GM12878 (cell line): ENCODE measurements at regions not wholly inside any gene's neighbourhood (a gene's known extent, or its start where the extent isn't known, plus 50 kb on each side); places are given as distances from the start of the nearest gene placed in this dataset.

Experiments
- ATAC-seq: fragments of 200-7000 bp; cut with Tn5 transposase; 3 replicates; pipeline ENCODE4 v1.9.1; 2020; ENCODE audit warnings: mild to moderate bottlenecking, moderate library complexity
- BruUV-seq: library from RNA; stranded (reverse); fragments of 400-500 nt; replicated peaks from 2 replicates; lab custom pipeline; 2021; lab: Mats Ljungman, UMichigan
- CTCF ChIA-PET: fragments of 300-600 bp; sonication (Branson Sonifier 250); formaldehyde crosslinking; extraction: SDS; loops from one replicate; lab custom pipeline; 2021; ENCODE audit warnings: inconsistent platforms; lab: Yijun Ruan, JAX
- POLR2A ChIA-PET: fragments of 350-600 bp; formaldehyde crosslinking; extraction: SDS; loops from one replicate; lab custom pipeline; 2021; ENCODE audit warnings: inconsistent platforms; lab: Charles Lee
- RAD21 ChIA-PET: fragments of 300-600 bp; sonication (Branson Sonifier 250); formaldehyde crosslinking; loops from one replicate; lab custom pipeline; 2023; ENCODE audit warnings: antibody characterized with exemption; ENCODE audit not compliant: unreplicated experiment; lab: Charles Lee
- SMC1A ChIA-PET: fragments of 300-600 bp; sonication (Branson Sonifier 250); formaldehyde crosslinking; loops from one replicate; lab custom pipeline; 2023; ENCODE audit not compliant: unreplicated experiment, uncharacterized antibody; lab: Charles Lee
- DNase-seq: peaks from one replicate; pipeline ENCODE4 v3.0.0-alpha.2; 2011; ENCODE audit warnings: low read depth, low spot score
- FAIRE-seq: peaks from 3 replicates; lab custom pipeline; 2011; peaks lifted over from hg19 to GRCh38; lab: Jason Lieb, UNC
- H2AFZ ChIP-seq: 2 replicates; pipeline ENCODE4 v1.6.0; 2011; ENCODE audit warnings: low read depth, low read length, control low read depth; ENCODE audit not compliant: control insufficient read depth
- H3K27ac ChIP-seq: 2 replicates; pipeline ENCODE4 v1.5.1; 2011; ENCODE audit warnings: control low read depth; ENCODE audit not compliant: control insufficient read depth, insufficient read depth
- H3K27me3 ChIP-seq, 2 experiments: replicated peaks in 1 of 2; 2 replicates each; pipeline versions ENCODE4 v1.6.0 to v1.6.1; 2011; ENCODE audit warnings: low read length in 1 of 2; ENCODE audit not compliant: control insufficient read depth in 2 of 2, insufficient read depth in 2 of 2
- H3K36me3 ChIP-seq, 2 experiments: 2 replicates each; pipeline ENCODE4 v1.5.1; 2011; ENCODE audit warnings: low read length in 1 of 2; ENCODE audit not compliant: control insufficient read depth in 2 of 2, insufficient read depth in 2 of 2
- H3K4me1 ChIP-seq: 2 replicates; pipeline ENCODE4 v1.6.1; 2011; ENCODE audit warnings: mild to moderate bottlenecking, low read length, moderate library complexity, mixed read lengths; ENCODE audit not compliant: control insufficient read depth, insufficient read depth
- H3K4me2 ChIP-seq: 2 replicates; pipeline ENCODE4 v1.6.0; 2011; ENCODE audit warnings: control low read depth; ENCODE audit not compliant: control insufficient read depth, insufficient read depth
- H3K4me3 ChIP-seq: fragments of 200-600 bp; sonication (generic); 2 replicates; pipeline ENCODE4 v1.5.1; 2016
- H3K79me2 ChIP-seq: 2 replicates; pipeline ENCODE4 v1.6.0; 2011; ENCODE audit warnings: low read length; ENCODE audit not compliant: control insufficient read depth, insufficient read depth
- H3K9ac ChIP-seq: 2 replicates; pipeline ENCODE4 v1.8.0; 2011; ENCODE audit warnings: low read length, control low read depth, mixed read lengths; ENCODE audit not compliant: control insufficient read depth, insufficient read depth
- H3K9me3 ChIP-seq: replicated peaks from 3 replicates; pipeline ENCODE4 v1.5.1; 2011; ENCODE audit warnings: mild to moderate bottlenecking, low read length; ENCODE audit not compliant: control insufficient read depth, insufficient read depth
- H4K20me1 ChIP-seq: 2 replicates; pipeline ENCODE4 v1.6.0; 2011; ENCODE audit not compliant: control insufficient read depth, insufficient read depth
- CREB1 ChIP-seq: IDR thresholded peaks from 2 replicates; pipeline ENCODE4 v1.6.1; 2012; ENCODE audit warnings: low read depth, mild to moderate bottlenecking, inconsistent platforms
- MYB ChIP-seq: fragments of 150-350 bp; IDR thresholded peaks from 2 replicates; pipeline ENCODE4 v1.6.1; 2014; ENCODE audit warnings: mild to moderate bottlenecking, low read depth, low read length, borderline replicate concordance
- NBN ChIP-seq: fragments of 450-650 bp; IDR thresholded peaks from 2 replicates; pipeline ENCODE4 v1.6.1; 2016
- RAD21 ChIP-seq: IDR thresholded peaks from 2 replicates; pipeline ENCODE4 v1.6.1; 2011; ENCODE audit warnings: mild to moderate bottlenecking, low read depth, low read length, moderate library complexity; ENCODE audit not compliant: insufficient read depth
- WGBS: methylation state at CpG from one replicate; pipeline ENCODE4 v1.1.6; 2016; ENCODE audit warnings: low lambda C conversion rate; ENCODE audit not compliant: insufficient replicate concordance, insufficient coverage; ENCODE audit errors: missing lambda C conversion rate; 5-methylcytosine and 5-hydroxymethylcytosine counted together
- in situ Hi-C: fragments of 300-500 bp; cut with MboI; formaldehyde crosslinking; loops from 9 replicates; pipeline ENCODE4 v1.14.3; 2018; ENCODE audit warnings: mixed read lengths
- intact Hi-C: fragments of 100-400 bp; cut with micrococcal nuclease; formaldehyde crosslinking; loops from one replicate; pipeline ENCODE4 v1.14.2; 2022; ENCODE audit not compliant: unreplicated experiment
- TF ChIP-seq, protein P1 (sequence below): fragments of 450-650 bp; IDR thresholded peaks from 2 replicates; pipeline ENCODE4 v1.6.1; 2017; ENCODE audit warnings: mild to moderate bottlenecking
- TF ChIP-seq, protein P2 (sequence below): IDR thresholded peaks from 2 replicates; pipeline ENCODE4 v1.6.1; 2012; ENCODE audit warnings: low read length, inconsistent platforms
- TF ChIP-seq, protein P3 (sequence below): IDR thresholded peaks from 2 replicates; pipeline ENCODE4 v1.6.1; 2011; ENCODE audit warnings: mild to moderate bottlenecking, low read depth, low read length, moderate library complexity; ENCODE audit not compliant: insufficient replicate concordance

DNA sequence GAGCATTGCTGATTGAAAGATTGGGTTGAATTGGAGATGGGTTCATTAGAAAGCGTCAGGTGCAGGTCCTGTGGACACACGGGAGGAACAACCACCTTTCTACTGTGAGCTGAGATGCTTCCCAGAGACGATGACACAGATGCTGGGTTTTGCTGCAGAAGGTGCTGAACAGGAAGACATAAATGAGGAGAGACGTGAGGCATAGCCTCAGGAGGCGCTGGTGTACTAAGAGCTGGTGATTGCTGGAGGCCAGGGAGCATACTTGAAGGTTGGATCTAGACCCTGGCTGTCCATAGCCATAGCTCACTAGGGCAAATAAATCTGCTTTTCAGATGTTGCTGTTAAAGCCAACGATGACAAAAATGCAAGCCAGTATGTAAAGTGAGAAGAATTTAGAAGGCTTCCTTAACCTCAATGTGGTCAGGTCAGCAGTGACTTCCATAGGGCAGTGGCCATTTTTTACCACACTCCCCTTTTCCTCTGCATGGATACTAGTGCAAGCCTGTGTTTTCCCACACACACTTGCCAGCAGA, 153.7 kb downstream of the SOX11 start:
- Histone ChIP-seq H3K4me2 (no peak overlapping the region), H3K4me3 (no peak overlapping the region), H2AFZ (no peak overlapping the region), H3K4me1 (no peaks in the 10 kb centered on the region), H3K79me2 (no peaks in the 10 kb centered on the region), H3K9ac (no peak overlapping the region), H3K27me3 (no peaks in the 10 kb centered on the region), H3K36me3 (no peaks in the 10 kb centered on the region), H3K9me3 (no peaks in the 10 kb centered on the region), H3K27ac (no peak overlapping the region), H4K20me1 (no peaks in the 10 kb centered on the region)
- ChIA-PET CTCF (interaction anchor here (1.0 kb wide), 1 partner anchor 39 kb away, joined by 3 read pairs; no protein-coding TSS in a partner anchor), POLR2A (no interaction called here), RAD21 (no interaction called here), SMC1A (interaction anchor here (0.7 kb wide), 1 partner anchor 23 kb away, joined by 3 read pairs; no protein-coding TSS in a partner anchor)
- DNase-seq, result no peak
- in situ Hi-C loops (no loop called here), intact Hi-C loops (no loop called here)
- BruUV-seq, result no TSS peak
- TF ChIP-seq, protein P1, sequence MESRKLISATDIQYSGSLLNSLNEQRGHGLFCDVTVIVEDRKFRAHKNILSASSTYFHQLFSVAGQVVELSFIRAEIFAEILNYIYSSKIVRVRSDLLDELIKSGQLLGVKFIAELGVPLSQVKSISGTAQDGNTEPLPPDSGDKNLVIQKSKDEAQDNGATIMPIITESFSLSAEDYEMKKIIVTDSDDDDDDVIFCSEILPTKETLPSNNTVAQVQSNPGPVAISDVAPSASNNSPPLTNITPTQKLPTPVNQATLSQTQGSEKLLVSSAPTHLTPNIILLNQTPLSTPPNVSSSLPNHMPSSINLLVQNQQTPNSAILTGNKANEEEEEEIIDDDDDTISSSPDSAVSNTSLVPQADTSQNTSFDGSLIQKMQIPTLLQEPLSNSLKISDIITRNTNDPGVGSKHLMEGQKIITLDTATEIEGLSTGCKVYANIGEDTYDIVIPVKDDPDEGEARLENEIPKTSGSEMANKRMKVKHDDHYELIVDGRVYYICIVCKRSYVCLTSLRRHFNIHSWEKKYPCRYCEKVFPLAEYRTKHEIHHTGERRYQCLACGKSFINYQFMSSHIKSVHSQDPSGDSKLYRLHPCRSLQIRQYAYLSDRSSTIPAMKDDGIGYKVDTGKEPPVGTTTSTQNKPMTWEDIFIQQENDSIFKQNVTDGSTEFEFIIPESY, result no peak
- no peak for TF ChIP-seq NBN
- TF ChIP-seq MYB, result no peak
- TF ChIP-seq, protein P2, sequence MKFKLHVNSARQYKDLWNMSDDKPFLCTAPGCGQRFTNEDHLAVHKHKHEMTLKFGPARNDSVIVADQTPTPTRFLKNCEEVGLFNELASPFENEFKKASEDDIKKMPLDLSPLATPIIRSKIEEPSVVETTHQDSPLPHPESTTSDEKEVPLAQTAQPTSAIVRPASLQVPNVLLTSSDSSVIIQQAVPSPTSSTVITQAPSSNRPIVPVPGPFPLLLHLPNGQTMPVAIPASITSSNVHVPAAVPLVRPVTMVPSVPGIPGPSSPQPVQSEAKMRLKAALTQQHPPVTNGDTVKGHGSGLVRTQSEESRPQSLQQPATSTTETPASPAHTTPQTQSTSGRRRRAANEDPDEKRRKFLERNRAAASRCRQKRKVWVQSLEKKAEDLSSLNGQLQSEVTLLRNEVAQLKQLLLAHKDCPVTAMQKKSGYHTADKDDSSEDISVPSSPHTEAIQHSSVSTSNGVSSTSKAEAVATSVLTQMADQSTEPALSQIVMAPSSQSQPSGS, result no peak
- TF ChIP-seq, protein P3, sequence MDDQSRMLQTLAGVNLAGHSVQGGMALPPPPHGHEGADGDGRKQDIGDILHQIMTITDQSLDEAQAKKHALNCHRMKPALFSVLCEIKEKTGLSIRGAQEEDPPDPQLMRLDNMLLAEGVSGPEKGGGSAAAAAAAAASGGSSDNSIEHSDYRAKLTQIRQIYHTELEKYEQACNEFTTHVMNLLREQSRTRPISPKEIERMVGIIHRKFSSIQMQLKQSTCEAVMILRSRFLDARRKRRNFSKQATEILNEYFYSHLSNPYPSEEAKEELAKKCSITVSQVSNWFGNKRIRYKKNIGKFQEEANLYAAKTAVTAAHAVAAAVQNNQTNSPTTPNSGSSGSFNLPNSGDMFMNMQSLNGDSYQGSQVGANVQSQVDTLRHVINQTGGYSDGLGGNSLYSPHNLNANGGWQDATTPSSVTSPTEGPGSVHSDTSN, result no peak
- TF ChIP-seq RAD21, result no peak
- no peak for TF ChIP-seq CREB1
- ATAC-seq, result no peak
- WGBS, result 0% methylated on average over 6 of the region's 6 CpGs
- FAIRE-seq, result no peak
